GM20000 (cell line): ENCODE measurements at regions not wholly inside any gene's neighbourhood (a gene's known extent, or its start where the extent isn't known, plus 50 kb on each side); places are given as distances from the start of the nearest gene placed in this dataset.
"Not testable (repeated sequence)": the region's sequence is repeated elsewhere in the genome, so short reads cannot be mapped to it uniquely, and the experiment has no call there.

Source experiments
- DNase-seq: peaks from one replicate; pipeline ENCODE4 v3.0.0; 2012; ENCODE audit warnings: low spot score
- CTCF ChIP-seq: IDR thresholded peaks from 2 replicates; pipeline ENCODE4 v1.5.1; 2012; ENCODE audit warnings: mild to moderate bottlenecking, control low read depth; ENCODE audit errors: extremely low read depth, missing control alignments

DNA sequence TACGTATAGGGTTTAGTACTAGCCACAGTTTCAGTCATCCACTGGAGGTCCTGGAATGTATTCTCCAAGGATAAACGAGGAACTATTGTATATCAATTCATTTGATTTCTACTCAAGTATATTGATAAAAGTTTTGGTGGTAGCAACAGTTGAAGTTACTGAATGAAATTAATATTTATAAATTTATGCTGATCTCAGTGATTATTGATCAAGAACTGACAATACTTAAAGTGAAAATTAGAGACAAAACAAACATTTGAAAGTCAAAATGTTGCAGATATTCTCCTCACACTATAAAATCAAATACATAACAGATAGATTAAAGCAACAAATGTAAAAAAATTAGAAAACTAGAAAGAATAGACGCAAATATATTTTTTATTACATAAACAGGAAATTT lies 150.9 kb upstream of the SLC35G4 start:
- DNase-seq, result no peak
- no peak for TF ChIP-seq CTCF

DNA sequence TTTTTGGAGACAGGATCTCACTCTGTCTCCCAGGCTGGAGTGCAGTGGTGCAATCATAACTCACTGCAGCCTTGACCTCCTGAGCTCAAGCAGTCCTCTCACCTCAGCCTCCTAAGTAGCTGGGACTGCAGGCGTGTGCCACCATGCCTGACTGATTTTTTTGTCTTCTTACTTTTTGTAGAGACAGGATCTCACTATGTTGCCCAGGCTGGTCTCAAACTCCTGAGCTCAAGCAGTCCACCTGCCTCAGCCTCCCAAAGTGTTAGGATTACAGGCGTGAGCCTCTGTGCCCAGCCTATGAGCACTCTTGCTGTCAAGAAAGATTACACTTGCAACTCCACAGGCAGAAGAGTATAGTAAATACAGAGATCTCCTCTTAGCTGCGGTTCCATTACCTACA lies 151.5 kb upstream of the SLC35G4 start:
- not testable (repeated sequence) for DNase-seq

GRCh38 chr18:11454040-11454439 lies 155.4 kb upstream of the SLC35G4 start:
- no peak for DNase-seq
- no peak for TF ChIP-seq CTCF

- DNase-seq, result not testable (repeated sequence)
Observed at GRCh38 chr18:11444169-11444568, 165.2 kb upstream of the SLC35G4 start.

DNA sequence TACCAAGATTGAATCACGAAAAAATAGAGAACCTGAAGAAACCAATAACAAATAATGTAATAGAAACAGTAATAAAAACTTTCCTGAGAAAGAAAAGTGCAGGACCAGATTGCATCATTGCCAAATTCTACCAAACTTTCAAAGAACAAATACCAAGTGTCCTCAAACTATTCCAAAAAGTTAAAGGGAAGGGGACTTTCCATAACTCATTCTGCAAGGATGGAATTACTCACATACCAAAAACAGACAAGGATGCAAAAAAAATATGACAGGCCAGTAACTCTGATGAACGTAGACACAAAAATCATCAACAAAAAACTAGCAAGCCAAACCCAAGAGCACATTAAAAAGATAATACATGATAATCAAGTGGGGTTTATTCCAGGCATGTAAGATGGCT lies 172.3 kb upstream of the SLC35G4 start:
- no peak for DNase-seq
- TF ChIP-seq CTCF, result no peak

DNA sequence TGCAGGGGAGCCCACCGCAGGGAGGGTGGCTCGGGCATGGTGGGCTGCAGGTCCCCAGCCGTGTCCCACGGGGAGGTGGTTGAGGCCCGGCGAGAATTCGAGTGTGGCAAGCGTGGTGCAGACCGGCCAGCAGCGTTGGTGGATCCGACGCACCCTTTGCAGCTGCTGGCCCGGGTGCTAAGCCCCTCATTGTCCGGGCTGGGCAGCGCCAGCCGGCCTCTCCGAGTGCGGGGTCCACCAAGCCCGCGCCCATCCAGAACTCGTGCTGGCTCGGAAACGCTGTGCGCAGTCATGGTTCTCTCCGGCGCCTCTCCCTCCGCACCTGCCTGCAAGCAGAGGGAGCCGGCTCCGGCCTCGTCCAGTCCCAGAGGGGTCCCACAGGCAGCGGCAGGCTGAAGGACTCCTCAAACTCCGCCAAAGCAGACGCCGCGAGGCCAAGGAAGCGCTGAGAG lies 177.0 kb upstream of the SLC35G4 start:
- no peak for TF ChIP-seq CTCF
- no peak for DNase-seq

DNA sequence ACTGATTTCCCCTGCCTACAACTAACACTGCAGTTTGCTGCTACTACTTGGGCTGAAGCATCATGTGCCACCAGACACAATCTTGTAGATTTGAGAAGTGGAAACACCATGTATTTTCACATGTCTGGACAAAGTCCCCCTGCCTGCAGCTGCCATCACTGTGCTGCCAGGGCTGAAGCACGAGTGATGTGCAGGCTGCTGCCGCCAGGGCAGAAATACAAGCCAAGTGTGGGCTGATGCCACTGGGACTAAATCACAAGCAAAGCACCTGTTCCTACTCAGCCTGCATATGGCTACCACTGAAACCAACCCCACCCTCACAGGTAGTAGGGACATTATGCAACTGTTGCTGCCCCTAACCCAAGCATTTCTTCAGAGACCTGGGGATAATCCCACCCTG lies 179.5 kb upstream of the SLC35G4 start:
- DNase-seq, result no peak

DNA sequence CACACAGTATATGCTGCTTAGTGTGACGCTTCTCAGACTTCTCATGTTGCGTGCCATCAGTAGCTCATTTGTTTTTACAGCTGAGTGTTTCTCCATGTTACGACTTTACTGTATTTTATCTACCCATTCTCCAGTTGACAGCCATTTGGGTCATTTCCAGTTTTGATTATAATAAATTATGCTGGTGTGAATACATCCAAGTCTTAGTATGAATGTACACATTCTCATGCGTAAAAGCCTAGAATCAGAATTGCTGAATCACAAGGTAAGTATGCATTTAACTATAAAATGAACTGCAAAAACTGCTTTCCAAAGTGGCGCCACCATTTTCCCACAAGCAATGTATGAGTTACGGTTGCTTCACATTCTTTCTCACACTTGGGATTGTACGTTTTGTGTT lies 184.2 kb upstream of the SLC35G4 start:
- no peak for TF ChIP-seq CTCF
- no peak for DNase-seq

More for the DNA sequence above, 179.5 kb upstream of the SLC35G4 start:
- TF ChIP-seq CTCF, result no peak

DNA sequence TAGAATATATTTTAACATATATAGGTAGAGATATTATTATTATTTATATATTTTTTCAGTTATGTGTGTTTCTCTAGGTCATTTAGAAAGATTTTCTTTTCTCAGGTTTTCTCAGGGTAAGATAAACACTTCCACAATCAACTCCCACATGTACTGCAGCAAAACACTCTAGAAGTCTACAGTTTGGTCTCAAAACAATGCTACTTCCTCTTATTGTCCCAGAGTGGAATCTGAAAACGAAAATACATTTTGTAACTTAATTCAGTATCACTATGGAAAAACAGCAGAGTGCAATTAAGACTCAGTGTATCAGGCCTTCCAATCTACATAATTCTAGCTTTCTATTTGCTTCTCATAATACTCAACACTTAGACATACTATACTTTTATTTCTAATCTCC lies 190.1 kb upstream of the SLC35G4 start:
- TF ChIP-seq CTCF, result no peak
- DNase-seq, result no peak
